ENCODE measurements at regions not wholly inside any gene's neighbourhood (a gene's known extent, or its start where the extent isn't known, plus 50 kb on each side); places are given as distances from the start of the nearest gene placed in this dataset.

GRCh38 chr13:22141716-22142115 lies 470.8 kb downstream of the FGF9 start:
- DNase-seq = no peak
- no peaks in the 10 kb centered on the region for H3K4me1 Mint-ChIP-seq (ENCODE audit: low read depth, unreplicated experiment)
- H3K9me3 Mint-ChIP-seq (ENCODE audit: unreplicated experiment) = peaks cover 3% of the 10 kb centered on the region
- H3K4me3 Mint-ChIP-seq (ENCODE audit: unreplicated experiment) = no peak overlapping the region
- H3K27me3 Mint-ChIP-seq (ENCODE audit: unreplicated experiment) = peaks cover under 1% of the 10 kb centered on the region
- TF ChIP-seq CTCF (IDR thresholded peaks at IDR 0.05; ENCODE audit: partially characterized antibody, unreplicated experiment) = no peak
- H3K27ac Mint-ChIP-seq (ENCODE audit: unreplicated experiment) = no peak overlapping the region
- H3K36me3 Mint-ChIP-seq (ENCODE audit: unreplicated experiment) = no peaks in the 10 kb centered on the region

- H3K9me3 Mint-ChIP-seq (ENCODE audit: unreplicated experiment) = peaks cover 3% of the 10 kb centered on the region
- H3K27me3 Mint-ChIP-seq (ENCODE audit: unreplicated experiment) = no peaks in the 10 kb centered on the region
- no peak overlapping the region for H3K4me3 Mint-ChIP-seq (ENCODE audit: unreplicated experiment)
- no peak overlapping the region for H3K27ac Mint-ChIP-seq (ENCODE audit: unreplicated experiment)
- TF ChIP-seq CTCF (IDR thresholded peaks at IDR 0.05; ENCODE audit: partially characterized antibody, unreplicated experiment) = no peak
- DNase-seq = no peak
- no peaks in the 10 kb centered on the region for H3K36me3 Mint-ChIP-seq (ENCODE audit: unreplicated experiment)
- no peaks in the 10 kb centered on the region for H3K4me1 Mint-ChIP-seq (ENCODE audit: low read depth, unreplicated experiment)
These were observed 472.8 kb downstream of the FGF9 start for GRCh38 chr13:22143671-22144070.

GRCh38 chr13:22144806-22145205 lies 473.9 kb downstream of the FGF9 start:
- peaks cover 2% of the 10 kb centered on the region for H3K9me3 Mint-ChIP-seq (ENCODE audit: unreplicated experiment)
- no peaks in the 10 kb centered on the region for H3K4me1 Mint-ChIP-seq (ENCODE audit: low read depth, unreplicated experiment)

GRCh38 chr13:22148187-22148586 lies 477.3 kb downstream of the FGF9 start:
- no peaks in the 10 kb centered on the region for H3K36me3 Mint-ChIP-seq (ENCODE audit: unreplicated experiment)
- peaks cover 2% of the 10 kb centered on the region for H3K9me3 Mint-ChIP-seq (ENCODE audit: unreplicated experiment)
- no peak overlapping the region for H3K27ac Mint-ChIP-seq (ENCODE audit: unreplicated experiment)
- no peak for DNase-seq
- no peaks in the 10 kb centered on the region for H3K4me1 Mint-ChIP-seq (ENCODE audit: low read depth, unreplicated experiment)
- H3K27me3 Mint-ChIP-seq (ENCODE audit: unreplicated experiment) = no peaks in the 10 kb centered on the region
- TF ChIP-seq CTCF (IDR thresholded peaks at IDR 0.05; ENCODE audit: partially characterized antibody, unreplicated experiment) = no peak
- H3K4me3 Mint-ChIP-seq (ENCODE audit: unreplicated experiment) = no peak overlapping the region

More at GRCh38 chr13:22144806-22145205, 473.9 kb downstream of the FGF9 start:
- no peak overlapping the region for H3K27ac Mint-ChIP-seq (ENCODE audit: unreplicated experiment)
- H3K27me3 Mint-ChIP-seq (ENCODE audit: unreplicated experiment) = no peaks in the 10 kb centered on the region
- no peak for DNase-seq
- no peak for TF ChIP-seq CTCF (IDR thresholded peaks at IDR 0.05; ENCODE audit: partially characterized antibody, unreplicated experiment)
- H3K36me3 Mint-ChIP-seq (ENCODE audit: unreplicated experiment) = no peaks in the 10 kb centered on the region
- H3K4me3 Mint-ChIP-seq (ENCODE audit: unreplicated experiment) = no peak overlapping the region

GRCh38 chr13:22152751-22153150 lies 481.9 kb downstream of the FGF9 start:
- Mint-ChIP-seq H3K9me3 (ENCODE audit: unreplicated experiment) (no peaks in the 10 kb centered on the region), H3K27ac (ENCODE audit: unreplicated experiment) (no peak overlapping the region), H3K36me3 (ENCODE audit: unreplicated experiment) (no peaks in the 10 kb centered on the region), H3K4me1 (ENCODE audit: low read depth, unreplicated experiment) (no peaks in the 10 kb centered on the region), H3K4me3 (ENCODE audit: unreplicated experiment) (no peak overlapping the region), H3K27me3 (ENCODE audit: unreplicated experiment) (no peaks in the 10 kb centered on the region)
- no peak for TF ChIP-seq CTCF (IDR thresholded peaks at IDR 0.05; ENCODE audit: partially characterized antibody, unreplicated experiment)
- DNase-seq = no peak

Data from glutamatergic neuron (in vitro differentiated cells).